Urinary bladder (tissue), 3 donors: ENCODE measurements at regions not wholly inside any gene's neighbourhood (a gene's known extent, or its start where the extent isn't known, plus 50 kb on each side); places are given as distances from the start of the nearest gene placed in this dataset.
"Not testable (repeated sequence)": the region's sequence is repeated elsewhere in the genome, so short reads cannot be mapped to it uniquely, and the experiment has no call there.

Experiments
- DNase-seq: peaks from one replicate; pipeline ENCODE4 v3.0.0-alpha.2; 2015; ENCODE audit errors: extremely low spot score
- H3K27ac ChIP-seq: one replicate; pipeline ENCODE4 v1.5.1; 2013; ENCODE audit warnings: low read depth, mild to moderate bottlenecking, moderate library complexity
- H3K36me3 ChIP-seq: one replicate; pipeline ENCODE4 v1.6.1; 2013; ENCODE audit warnings: mild to moderate bottlenecking, moderate library complexity; ENCODE audit not compliant: insufficient read depth
- H3K4me1 ChIP-seq: one replicate; pipeline ENCODE4 v1.6.1; 2013; ENCODE audit warnings: mild to moderate bottlenecking, moderate library complexity; ENCODE audit not compliant: insufficient read depth
- H3K4me3 ChIP-seq: one replicate; pipeline ENCODE4 v1.5.1; 2013; ENCODE audit warnings: low read depth, low read length
- WGBS: extraction: QIAGEN DNeasy Blood & Tissue Kit; methylation state at CpG from one replicate; pipeline ENCODE4 v1.1.7; 2013; 5-methylcytosine and 5-hydroxymethylcytosine counted together
- donor health status: healthy with polysubstance abuse.
- donor health status: healthy.

DNA sequence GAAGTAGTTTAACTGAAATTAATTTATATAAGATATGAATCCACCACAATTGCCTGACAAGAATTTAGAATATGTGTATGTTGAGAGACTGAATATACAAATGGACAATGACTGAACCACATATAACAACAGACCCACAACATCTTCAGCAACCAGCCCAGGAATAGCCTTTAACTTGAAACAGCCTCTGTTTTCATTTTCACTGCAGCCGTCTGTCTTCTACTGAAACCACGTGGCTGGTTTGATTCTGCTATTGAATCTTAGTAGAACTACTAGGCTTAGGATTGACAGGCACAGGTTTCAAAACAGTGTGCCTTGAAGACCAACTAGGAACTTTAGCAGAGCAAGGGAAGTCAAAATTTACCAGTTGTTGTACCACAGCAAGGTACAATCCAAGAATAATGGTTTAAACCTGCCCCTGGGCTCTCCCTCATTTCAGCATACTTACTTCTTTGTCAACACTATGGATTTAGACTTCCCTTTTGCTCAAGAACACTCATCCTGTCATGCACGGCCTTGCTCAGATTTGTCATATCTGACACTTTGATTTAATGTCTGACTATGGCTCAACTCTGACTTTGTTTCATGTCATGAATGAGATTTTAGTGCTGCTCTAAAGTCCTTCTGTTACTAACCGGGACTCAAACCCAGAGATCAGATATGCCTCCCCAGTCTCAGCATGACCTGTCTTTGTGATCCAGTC is 355.0 kb downstream of the KIF2B start:
- H3K4me1 ChIP-seq = no peaks in the 10 kb centered on the region
- 85% methylated on average over 4 of the region's 4 CpGs for WGBS
- DNase-seq = no peak
- H3K4me3 ChIP-seq = no peak overlapping the region
- H3K36me3 ChIP-seq = no peaks in the 10 kb centered on the region
- H3K27ac ChIP-seq = no peak overlapping the region

DNA sequence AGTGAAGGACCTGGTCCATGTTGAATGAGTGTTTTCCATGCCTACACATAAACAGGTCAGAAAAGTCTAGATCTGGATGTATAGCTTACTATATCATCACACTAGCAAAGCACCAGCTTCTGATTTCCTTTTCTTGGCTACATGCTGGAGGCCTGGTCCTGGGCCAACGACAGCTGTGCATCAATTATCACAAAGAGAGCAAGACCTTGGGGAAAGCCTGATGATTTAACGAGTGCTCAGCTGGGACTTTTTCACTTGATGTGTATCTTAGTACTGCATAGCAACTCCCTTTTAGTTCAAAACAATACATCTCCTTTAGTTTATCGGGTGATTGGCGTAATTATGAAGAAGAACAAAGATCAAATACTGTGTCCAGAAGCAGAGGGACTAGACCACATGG is 358.2 kb downstream of the KIF2B start:
- no peaks in the 10 kb centered on the region for H3K4me1 ChIP-seq
- no peak overlapping the region for H3K4me3 ChIP-seq
- H3K36me3 ChIP-seq = no peaks in the 10 kb centered on the region
- no peak overlapping the region for H3K27ac ChIP-seq
- no peak for DNase-seq
- 44% methylated on average over 4 of the region's 4 CpGs for WGBS

DNA sequence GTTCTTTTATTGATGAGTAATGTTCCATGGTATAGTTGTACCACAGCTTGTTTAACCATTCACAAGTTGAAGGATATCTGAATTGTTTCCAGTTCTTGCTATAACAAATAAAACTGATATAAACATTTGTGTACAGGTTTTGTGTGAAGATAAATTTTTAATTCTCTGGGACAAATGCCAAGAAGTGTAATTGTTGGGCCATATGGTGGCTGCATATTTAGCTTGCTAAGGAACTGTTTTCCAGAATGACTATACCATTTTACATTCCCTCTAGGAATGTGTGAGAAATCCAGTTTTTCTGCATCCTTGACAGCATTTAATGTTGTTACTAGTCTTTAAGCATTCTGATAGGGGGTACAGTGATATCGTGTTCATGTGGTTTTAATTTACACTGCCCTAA is 368.5 kb downstream of the KIF2B start:
- Histone ChIP-seq H3K4me3 (no peak overlapping the region), H3K27ac (no peak overlapping the region), H3K36me3 (no peaks in the 10 kb centered on the region), H3K4me1 (no peaks in the 10 kb centered on the region)
- DNase-seq = no peak
- WGBS = 89% methylated on average over 1 of the region's 1 CpG

DNA sequence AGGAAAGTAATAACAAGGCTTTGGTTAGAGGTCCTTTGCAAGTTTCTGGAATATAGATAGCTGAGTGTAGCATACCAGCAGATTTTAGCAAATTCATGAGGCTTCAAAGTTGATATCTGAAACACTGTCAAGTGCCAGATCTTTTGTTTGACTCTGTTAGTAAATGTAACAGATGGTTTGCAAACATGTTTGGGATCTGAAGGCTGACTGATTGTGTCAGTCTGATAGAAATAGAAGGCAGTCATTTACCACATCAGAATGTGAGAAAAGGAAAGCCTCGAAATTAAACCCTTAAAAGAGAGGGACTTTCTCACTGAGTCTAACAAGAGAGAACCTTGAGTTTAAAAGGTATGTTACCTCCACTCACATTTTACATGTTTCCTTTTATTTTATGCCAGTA is 371.5 kb downstream of the KIF2B start:
- H3K4me3 ChIP-seq = no peak overlapping the region
- H3K36me3 ChIP-seq = no peaks in the 10 kb centered on the region
- no peak for DNase-seq
- 69% methylated on average over 1 of the region's 1 CpG for WGBS
- H3K4me1 ChIP-seq = no peaks in the 10 kb centered on the region
- no peak overlapping the region for H3K27ac ChIP-seq

DNA sequence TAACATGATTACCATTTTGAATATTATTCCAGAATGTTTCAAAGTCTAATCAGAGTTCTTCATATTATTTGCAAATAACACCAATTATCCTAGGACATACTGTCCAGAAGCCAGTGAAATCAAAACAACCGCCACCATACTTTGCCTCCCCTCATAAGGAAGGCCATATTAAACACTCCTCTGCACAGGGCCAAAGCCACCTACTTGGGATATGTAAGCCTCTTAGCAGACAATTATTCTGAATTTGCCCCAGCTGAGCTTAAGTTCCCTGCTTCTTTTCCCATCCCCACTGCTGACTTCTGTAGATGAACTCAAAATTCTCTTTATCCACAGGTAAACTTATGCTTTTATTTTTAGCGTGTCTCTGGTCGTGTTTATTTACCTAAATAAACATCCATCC is 374.0 kb downstream of the KIF2B start:
- Histone ChIP-seq H3K36me3 (no peaks in the 10 kb centered on the region), H3K4me1 (no peaks in the 10 kb centered on the region), H3K4me3 (no peak overlapping the region), H3K27ac (no peak overlapping the region)
- DNase-seq = no peak
- 86% methylated on average over 3 of the region's 3 CpGs for WGBS

DNA sequence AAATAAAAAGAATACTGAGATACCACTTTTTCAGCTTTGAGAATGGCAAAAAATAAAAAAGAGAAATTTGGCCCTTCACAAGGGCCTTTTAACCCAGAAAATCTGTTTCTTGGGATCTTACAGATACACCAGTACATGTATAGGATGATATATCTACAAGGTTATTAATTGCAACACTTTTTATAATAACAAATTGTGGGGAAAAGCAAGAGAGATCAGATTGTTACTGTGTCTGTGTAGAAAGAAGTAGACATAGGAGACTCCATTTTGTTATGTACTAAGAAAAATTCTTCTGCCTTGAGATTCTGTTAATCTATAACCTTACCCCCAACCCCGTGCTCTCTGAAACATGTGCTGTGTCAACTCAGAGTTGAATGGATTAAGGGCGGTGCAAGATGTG is 378.7 kb downstream of the KIF2B start:
- no CpG with 5 or more reads among the region's 2 CpGs for WGBS

DNA sequence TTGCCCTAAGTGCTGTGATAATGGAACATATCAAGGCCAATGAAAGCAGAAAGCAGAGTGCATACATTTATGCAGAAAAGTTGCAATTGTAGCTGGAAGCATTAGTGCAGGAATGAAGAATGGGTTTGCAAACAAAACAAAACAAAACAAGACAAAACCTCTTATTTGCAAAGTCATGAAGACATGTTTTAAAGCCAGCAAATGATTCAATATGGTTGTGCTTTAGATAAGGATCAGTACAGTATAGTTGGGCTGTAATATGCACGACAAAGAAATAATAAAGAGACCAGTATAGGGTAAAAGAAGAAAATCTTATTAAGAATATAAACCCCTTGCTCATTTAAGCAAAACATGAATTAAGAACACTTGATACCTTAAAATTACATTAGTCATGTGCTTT is 398.1 kb downstream of the KIF2B start:
- Histone ChIP-seq H3K4me1 (no peaks in the 10 kb centered on the region), H3K27ac (no peak overlapping the region), H3K4me3 (no peak overlapping the region), H3K36me3 (no peaks in the 10 kb centered on the region)
- no peak for DNase-seq
- 70% methylated on average over 1 of the region's 1 CpG for WGBS

More for the DNA sequence above, 378.7 kb downstream of the KIF2B start:
- H3K36me3 ChIP-seq, H3K4me1 ChIP-seq, H3K27ac ChIP-seq, H3K4me3 ChIP-seq, DNase-seq: not testable (repeated sequence)

DNA sequence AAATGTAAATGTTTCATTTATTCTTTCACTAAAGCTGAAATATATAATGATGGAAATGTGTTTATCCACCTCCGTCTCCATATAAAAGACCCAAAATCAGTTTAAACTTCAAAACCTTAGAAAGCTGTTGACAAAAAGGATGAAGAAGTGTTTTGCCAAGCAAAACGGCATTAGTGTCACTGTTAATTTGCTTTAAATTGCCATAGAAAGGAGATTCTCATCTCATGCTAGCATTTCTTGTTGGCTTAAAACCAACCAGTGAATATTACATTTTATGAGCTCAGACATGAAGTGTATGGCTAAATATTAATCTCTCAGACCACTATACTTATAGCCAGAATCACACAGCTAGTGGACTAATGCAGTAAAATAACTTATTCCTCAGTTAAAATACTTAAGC is 398.8 kb downstream of the KIF2B start:
- 45% methylated on average over 2 of the region's 2 CpGs for WGBS

DNA sequence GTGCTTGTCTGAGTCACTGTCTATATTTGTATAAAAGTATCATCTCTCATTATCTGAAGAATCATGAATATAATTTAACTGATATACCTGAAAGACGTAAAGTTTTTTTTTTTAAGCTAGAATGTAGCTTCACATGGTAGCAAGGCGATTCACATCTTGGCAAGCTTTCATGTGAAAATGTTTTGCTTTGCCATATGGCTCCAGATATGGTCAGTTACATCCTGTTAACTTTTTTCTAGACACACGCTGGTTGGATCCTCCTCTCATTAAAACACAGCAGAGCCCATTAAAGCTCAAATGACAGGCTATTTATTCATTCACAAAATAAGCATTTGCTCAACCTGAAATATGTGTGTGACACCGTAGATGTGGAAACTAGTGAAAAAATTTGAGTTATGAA is 412.8 kb downstream of the KIF2B start:
- Histone ChIP-seq H3K27ac (no peak overlapping the region), H3K4me3 (no peak overlapping the region), H3K4me1 (no peaks in the 10 kb centered on the region), H3K36me3 (no peaks in the 10 kb centered on the region)
- DNase-seq = no peak
- 50% methylated on average over 4 of the region's 4 CpGs for WGBS

More for the DNA sequence above, 398.8 kb downstream of the KIF2B start:
- no peaks in the 10 kb centered on the region for H3K36me3 ChIP-seq
- no peak overlapping the region for H3K4me3 ChIP-seq
- H3K4me1 ChIP-seq = no peaks in the 10 kb centered on the region
- no peak for DNase-seq
- no peak overlapping the region for H3K27ac ChIP-seq

DNA sequence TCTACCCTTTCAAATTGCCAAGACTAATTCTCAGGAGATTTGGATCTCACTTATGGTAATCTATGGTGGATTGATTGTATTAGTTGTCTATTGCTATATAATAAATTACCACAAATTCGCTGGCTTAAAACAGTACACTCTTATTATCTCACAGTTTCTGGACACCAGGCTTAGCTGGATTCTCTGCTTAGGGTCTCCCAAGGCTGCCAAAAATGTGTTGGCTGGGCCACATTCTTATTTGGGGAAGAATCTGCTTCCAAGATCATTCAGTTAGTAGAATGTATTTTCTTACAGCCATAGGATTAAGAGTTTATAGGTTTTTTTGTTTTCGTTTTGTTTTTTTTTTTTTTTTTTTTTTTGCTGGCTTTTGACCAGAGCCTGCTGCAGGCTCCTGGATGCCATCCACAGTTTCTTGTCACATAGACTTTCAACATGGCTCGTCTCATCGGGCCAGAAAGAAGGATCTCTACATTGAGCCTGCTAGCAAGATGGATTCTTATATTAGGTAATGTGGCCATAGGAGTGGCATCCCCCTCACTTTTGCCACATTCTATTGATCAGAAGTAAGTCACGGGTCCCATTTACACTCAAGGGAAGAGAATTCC is 415.3 kb downstream of the KIF2B start:
- no peak for DNase-seq
- Histone ChIP-seq H3K4me3 (no peak overlapping the region), H3K36me3 (no peaks in the 10 kb centered on the region), H3K4me1 (no peaks in the 10 kb centered on the region), H3K27ac (no peak overlapping the region)
- 41% methylated on average over 5 of the region's 5 CpGs for WGBS

DNA sequence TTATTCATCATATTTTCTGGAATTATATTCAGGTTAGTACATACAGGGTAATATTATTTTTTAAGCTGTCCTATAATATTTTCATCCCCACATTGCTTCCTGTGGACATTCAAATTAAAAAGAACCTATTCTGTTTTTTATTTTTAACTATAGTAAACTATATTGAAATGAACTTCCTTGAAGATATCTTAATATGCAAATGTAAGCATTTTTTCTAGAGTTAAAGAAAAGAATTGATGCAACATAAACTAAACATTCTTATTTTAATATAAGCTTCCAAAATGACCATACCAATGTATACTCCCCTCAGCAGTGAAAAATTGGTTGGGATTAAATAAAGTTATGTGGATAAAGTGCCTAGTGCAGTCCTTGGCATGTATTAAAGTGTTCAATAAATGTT is 416.6 kb downstream of the KIF2B start:
- H3K4me3 ChIP-seq = no peak overlapping the region
- no peaks in the 10 kb centered on the region for H3K4me1 ChIP-seq
- DNase-seq = no peak
- H3K36me3 ChIP-seq = no peaks in the 10 kb centered on the region
- H3K27ac ChIP-seq = no peak overlapping the region

DNA sequence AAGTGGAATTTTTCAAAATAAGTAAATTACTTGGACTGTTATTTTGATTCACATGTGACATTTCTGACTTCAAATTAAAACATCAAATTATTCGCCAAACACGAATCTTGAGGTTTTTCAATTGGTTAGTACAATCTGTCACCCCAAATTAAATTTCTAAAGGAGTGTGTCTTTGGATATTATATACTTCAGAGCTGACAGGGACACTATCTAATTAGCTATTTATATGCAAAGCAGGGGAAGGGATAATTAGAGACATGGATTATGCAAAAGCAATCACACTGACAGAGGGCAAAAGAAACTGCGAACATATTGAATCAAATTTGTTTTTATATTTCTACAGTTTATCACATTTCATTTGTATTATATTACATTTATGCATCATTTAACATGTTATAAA is 433.0 kb downstream of the KIF2B start:
- no peak for DNase-seq

DNA sequence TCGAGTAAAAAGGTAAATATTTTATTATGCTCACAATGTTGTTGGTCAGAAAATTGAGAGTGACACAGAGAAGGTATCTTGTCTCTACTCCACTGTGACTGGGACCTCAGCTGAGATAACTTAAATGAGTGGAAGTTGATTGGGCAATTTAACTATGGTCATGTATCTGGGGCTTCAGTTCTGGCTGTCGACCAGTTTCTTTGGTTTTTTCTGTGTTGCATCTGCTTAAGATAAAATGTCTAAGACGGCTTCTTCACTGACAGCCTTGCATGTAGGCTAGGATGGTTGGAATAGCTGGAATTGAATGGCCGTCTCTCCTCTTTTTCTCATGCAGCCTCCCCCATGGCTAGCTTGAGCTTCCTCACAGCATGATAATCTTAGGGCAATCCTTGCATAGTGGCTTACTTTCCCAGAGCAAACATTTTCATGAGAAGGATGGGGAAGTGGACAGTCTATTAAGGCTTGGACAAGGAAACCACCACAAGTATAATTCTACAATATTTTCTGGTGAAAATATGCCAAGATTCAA is 433.7 kb downstream of the KIF2B start:
- H3K27ac ChIP-seq = no peak overlapping the region
- no peaks in the 10 kb centered on the region for H3K4me1 ChIP-seq
- H3K4me3 ChIP-seq = no peak overlapping the region
- WGBS = 49% methylated on average over 4 of the region's 4 CpGs
- no peak for DNase-seq
- H3K36me3 ChIP-seq = no peaks in the 10 kb centered on the region

More for the DNA sequence above, 433.0 kb downstream of the KIF2B start:
- Histone ChIP-seq H3K36me3 (no peaks in the 10 kb centered on the region), H3K4me3 (no peak overlapping the region), H3K27ac (no peak overlapping the region), H3K4me1 (no peaks in the 10 kb centered on the region)
- 93% methylated on average over 3 of the region's 3 CpGs for WGBS

DNA sequence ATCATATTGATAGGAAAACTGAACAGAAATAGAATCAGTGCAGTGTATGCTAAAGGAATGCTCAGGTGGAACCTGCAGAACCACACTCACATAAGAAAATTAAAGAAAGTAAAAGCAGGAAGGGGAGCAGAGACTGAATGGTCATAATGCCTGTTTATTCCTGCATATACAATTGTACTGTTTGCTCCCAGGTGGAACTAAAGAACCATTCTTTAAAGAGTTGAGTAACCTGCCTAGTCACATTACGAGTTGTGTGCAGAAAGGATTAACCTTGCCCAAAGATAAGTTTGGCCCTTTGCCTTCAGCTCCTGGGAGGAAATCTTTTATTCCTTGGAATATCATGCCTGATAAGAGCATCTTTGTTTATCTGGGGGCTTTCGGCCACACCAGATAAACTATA is 434.7 kb downstream of the KIF2B start:
- no peak for DNase-seq
- no peak overlapping the region for H3K4me3 ChIP-seq
- 34% methylated on average over 2 of the region's 2 CpGs for WGBS
- H3K36me3 ChIP-seq = no peaks in the 10 kb centered on the region
- H3K27ac ChIP-seq = no peak overlapping the region
- no peaks in the 10 kb centered on the region for H3K4me1 ChIP-seq
